PC-9 (cell line): ENCODE measurements at regions not wholly inside any gene's neighbourhood (a gene's known extent, or its start where the extent isn't known, plus 50 kb on each side); places are given as distances from the start of the nearest gene placed in this dataset.

ENCODE experiments used
- BruUV-seq: library from RNA; stranded (reverse); fragments of 400-500 nt; replicated peaks from 2 replicates; lab custom pipeline; 2021; lab: Mats Ljungman, UMichigan
- CTCF ChIA-PET: fragments of 300-600 bp; sonication (Branson Sonifier 250); formaldehyde crosslinking; loops from one replicate; lab custom pipeline; 2022; ENCODE audit warnings: antibody characterized with exemption; lab: Charles Lee
- POLR2A ChIA-PET: fragments of 300-600 bp; sonication (Branson Sonifier 250); formaldehyde crosslinking; loops from one replicate; lab custom pipeline; 2022; ENCODE audit warnings: antibody characterized with exemption; ENCODE audit not compliant: unreplicated experiment; lab: Charles Lee
- DNase-seq, 2 experiments: peaks; one replicate each; pipeline versions ENCODE4 v3.0.0 to v3.0.0-alpha.2; 2015 to 2022; ENCODE audit warnings: mixed read lengths in 1 of 2
- H2AFZ ChIP-seq: fragments of 200-600 bp; sonication (generic); 2 replicates; pipeline ENCODE4 v1.8.1; 2017; ENCODE audit warnings: antibody characterized with exemption
- H3F3A ChIP-seq: fragments of 200-600 bp; sonication (generic); 2 replicates; pipeline ENCODE4 v1.8.1; 2017; ENCODE audit warnings: antibody characterized with exemption, mild to moderate bottlenecking, low read depth; ENCODE audit not compliant: insufficient read depth
- H3K27ac ChIP-seq: fragments of 200-600 bp; sonication (generic); 2 replicates; pipeline ENCODE4 v1.6.1; 2016; ENCODE audit warnings: mixed run types
- H3K27me3 ChIP-seq: fragments of 200-600 bp; sonication (generic); 2 replicates; pipeline ENCODE4 v1.6.1; 2016; ENCODE audit warnings: low read depth, mixed run types; ENCODE audit not compliant: insufficient read depth
- H3K36me3 ChIP-seq: fragments of 200-600 bp; sonication (generic); 2 replicates; pipeline ENCODE4 v1.6.1; 2016; ENCODE audit warnings: low read depth, mixed run types
- H3K4me1 ChIP-seq: fragments of 200-600 bp; sonication (generic); replicated peaks from 2 replicates; pipeline ENCODE4 v1.6.1; 2016; ENCODE audit warnings: mixed run types; ENCODE audit not compliant: insufficient read depth
- H3K4me2 ChIP-seq: fragments of 200-600 bp; sonication (generic); 2 replicates; pipeline ENCODE4 v1.6.1; 2017; ENCODE audit warnings: mixed run types
- H3K4me3 ChIP-seq: fragments of 200-600 bp; sonication (generic); 2 replicates; pipeline ENCODE4 v1.6.1; 2016; ENCODE audit warnings: mixed run types
- H3K79me2 ChIP-seq: fragments of 200-600 bp; sonication (generic); 2 replicates; pipeline ENCODE4 v1.6.1; 2017; ENCODE audit warnings: low read depth, mixed run types
- H3K9me2 ChIP-seq: fragments of 200-600 bp; sonication (generic); 2 replicates; pipeline ENCODE4 v1.8.1; 2017; ENCODE audit warnings: mild to moderate bottlenecking; ENCODE audit not compliant: insufficient read depth
- H3K9me3 ChIP-seq: fragments of 200-600 bp; sonication (generic); 2 replicates; pipeline ENCODE4 v1.8.1; 2016; ENCODE audit warnings: low read depth; ENCODE audit not compliant: insufficient read depth
- H4K20me1 ChIP-seq: fragments of 200-600 bp; sonication (generic); 2 replicates; pipeline ENCODE4 v1.8.1; 2017; ENCODE audit not compliant: insufficient read depth
- CTCF ChIP-seq: fragments of 200-600 bp; sonication (generic); conservative IDR thresholded peaks from 2 replicates; pipeline ENCODE4 v1.6.1; 2017; ENCODE audit warnings: mixed run types, antibody characterized with exemption, mild to moderate bottlenecking, moderate library complexity
- EZH2 ChIP-seq: fragments of 200-600 bp; sonication (generic); IDR thresholded peaks from 2 replicates; pipeline ENCODE4 v1.8.0; 2017; ENCODE audit warnings: antibody characterized with exemption, low read depth
- intact Hi-C: fragments of 100-400 bp; cut with micrococcal nuclease; formaldehyde crosslinking; loops from one replicate; pipeline ENCODE4 v1.10.0; 2022; ENCODE audit not compliant: unreplicated experiment

DNA sequence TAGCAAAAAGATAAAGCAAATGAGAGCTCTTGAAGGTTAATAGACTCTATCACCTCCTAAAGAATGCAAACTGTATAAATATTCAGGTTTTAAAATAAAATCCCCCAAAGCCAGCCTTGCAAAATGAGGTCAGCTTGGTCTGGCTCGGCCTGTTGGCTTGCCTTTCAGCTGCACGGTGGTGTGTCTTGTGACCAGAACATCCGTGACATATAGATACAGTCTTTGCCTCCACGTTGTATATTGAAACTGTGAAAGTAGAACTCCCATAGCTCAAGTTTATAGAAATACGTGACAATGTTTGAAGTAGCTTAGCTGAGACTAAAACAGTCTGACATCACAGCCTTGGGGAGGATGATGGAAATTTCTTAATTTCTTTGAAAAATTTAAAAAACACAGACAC lies 236.6 kb upstream of the MYOCD start:
- no peak overlapping the region for H3K4me3 ChIP-seq
- no peaks in the 10 kb centered on the region for H3K9me3 ChIP-seq
- no peak overlapping the region for H3K27ac ChIP-seq
- H4K20me1 ChIP-seq, result no peaks in the 10 kb centered on the region
- ChIA-PET CTCF (no interaction called here), POLR2A (no interaction called here)
- H3K4me2 ChIP-seq, result no peak overlapping the region
- H3K27me3 ChIP-seq, result no peaks in the 10 kb centered on the region
- no peaks in the 10 kb centered on the region for H3F3A ChIP-seq
- H3K4me1 ChIP-seq, result no peaks in the 10 kb centered on the region
- H2AFZ ChIP-seq, result no peak overlapping the region
- H3K79me2 ChIP-seq, result no peaks in the 10 kb centered on the region
- no TSS peak for BruUV-seq
- no peaks in the 10 kb centered on the region for H3K9me2 ChIP-seq
- intact Hi-C loops, result no loop called here
- DNase-seq, result no peak
- TF ChIP-seq CTCF (no peak), EZH2 (no peak)
- H3K36me3 ChIP-seq, result no peaks in the 10 kb centered on the region

GRCh38 chr17:12431188-12431587 lies 234.5 kb upstream of the MYOCD start:
- no TSS peak for BruUV-seq
- H3K9me2 ChIP-seq, result no peaks in the 10 kb centered on the region
- H3K79me2 ChIP-seq, result no peaks in the 10 kb centered on the region
- H3K9me3 ChIP-seq, result no peaks in the 10 kb centered on the region
- ChIA-PET CTCF (no interaction called here), POLR2A (no interaction called here)
- no peaks in the 10 kb centered on the region for H3K27me3 ChIP-seq
- H3K4me3 ChIP-seq, result no peak overlapping the region
- H2AFZ ChIP-seq, result no peak overlapping the region
- H3F3A ChIP-seq, result no peaks in the 10 kb centered on the region
- no peak for DNase-seq
- no peak overlapping the region for H3K27ac ChIP-seq
- no peaks in the 10 kb centered on the region for H4K20me1 ChIP-seq
- no peaks in the 10 kb centered on the region for H3K36me3 ChIP-seq
- TF ChIP-seq EZH2 (no peak), CTCF (no peak)
- intact Hi-C loops, result no loop called here
- no peaks in the 10 kb centered on the region for H3K4me1 ChIP-seq
- H3K4me2 ChIP-seq, result no peak overlapping the region

GRCh38 chr17:12438212-12438611 lies 227.5 kb upstream of the MYOCD start:
- DNase-seq, result no peak
- no peak for TF ChIP-seq EZH2
- no peak for TF ChIP-seq CTCF
- no peak overlapping the region for H3K4me2 ChIP-seq
- H2AFZ ChIP-seq, result no peak overlapping the region
- H3K27ac ChIP-seq, result no peak overlapping the region
- BruUV-seq, result no TSS peak
- H3K9me3 ChIP-seq, result no peaks in the 10 kb centered on the region
- POLR2A ChIA-PET, result no interaction called here
- no peaks in the 10 kb centered on the region for H3F3A ChIP-seq
- H4K20me1 ChIP-seq, result no peaks in the 10 kb centered on the region
- H3K4me1 ChIP-seq, result no peaks in the 10 kb centered on the region
- H3K36me3 ChIP-seq, result no peaks in the 10 kb centered on the region
- intact Hi-C loops, result no loop called here
- H3K27me3 ChIP-seq, result no peaks in the 10 kb centered on the region
- no peak overlapping the region for H3K4me3 ChIP-seq
- H3K79me2 ChIP-seq, result no peaks in the 10 kb centered on the region
- CTCF ChIA-PET, result no interaction called here
- H3K9me2 ChIP-seq, result no peaks in the 10 kb centered on the region
